GM13977 (cell line): ENCODE measurements at regions not wholly inside any gene's neighbourhood (a gene's known extent, or its start where the extent isn't known, plus 50 kb on each side); places are given as distances from the start of the nearest gene placed in this dataset.

ENCODE experiments used
- DNase-seq: peaks from one replicate; pipeline ENCODE4 v3.0.0; 2012; ENCODE audit warnings: low spot score
- CTCF ChIP-seq: IDR thresholded peaks from 2 replicates; pipeline ENCODE4 v1.5.1; 2012; ENCODE audit warnings: mild to moderate bottlenecking, control low read depth; ENCODE audit not compliant: insufficient read depth; ENCODE audit errors: extremely low read depth, missing control alignments
- in situ Hi-C: fragments of 300-500 bp; cut with MboI; formaldehyde crosslinking; loops from one replicate; pipeline ENCODE4 v1.12.0; 2022; ENCODE audit warnings: low sequenced_read_pairs, low pct_unique_long_range_greater_than_20kb, mixed read lengths, inconsistent platforms; ENCODE audit not compliant: unreplicated experiment

GRCh38 chr5:108516785-108517184 is 134.9 kb upstream of the FBXL17 start:
- DNase-seq = no peak
- TF ChIP-seq CTCF = no peak
- in situ Hi-C loops = loop anchor here (25.0 kb wide), 2 partner anchors 396 to 971 kb away; no protein-coding TSS in a partner anchor

GRCh38 chr5:108515517-108516105 is 133.7 kb upstream of the FBXL17 start:
- no peak for TF ChIP-seq CTCF
- DNase-seq = no peak
- in situ Hi-C loops = loop anchor here (25.0 kb wide), 2 partner anchors 397 to 972 kb away; no protein-coding TSS in a partner anchor

DNA sequence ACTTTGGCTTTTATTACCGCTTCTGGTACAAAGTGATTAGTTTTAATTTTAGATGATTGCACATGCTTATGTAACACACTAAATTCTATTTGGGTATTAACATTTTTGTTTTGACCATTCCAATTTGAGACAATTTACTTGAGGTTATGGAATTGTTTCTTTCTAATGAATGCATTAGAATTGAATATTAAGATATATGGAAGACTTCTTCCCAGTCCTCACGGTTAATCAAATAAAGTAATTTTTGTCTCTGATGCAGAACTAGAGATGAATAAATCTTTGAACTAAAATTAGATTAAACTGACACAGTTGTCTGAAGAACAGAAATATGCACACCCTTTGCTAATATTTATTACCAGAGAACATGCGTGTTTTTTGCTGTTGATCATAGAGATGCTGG is 127.1 kb upstream of the FBXL17 start:
- in situ Hi-C loops = loop anchor here (25.0 kb wide), 2 partner anchors 403 to 978 kb away; no protein-coding TSS in a partner anchor
- DNase-seq = no peak
- no peak for TF ChIP-seq CTCF

- no peak for DNase-seq
- no peak for TF ChIP-seq CTCF
- in situ Hi-C loops = loop anchor here (25.0 kb wide), 2 partner anchors 405 to 980 kb away; no protein-coding TSS in a partner anchor
Observed at GRCh38 chr5:108507631-108508030, 125.7 kb upstream of the FBXL17 start.

- DNase-seq = no peak
- TF ChIP-seq CTCF = no peak
- in situ Hi-C loops = loop anchor here (25.0 kb wide), 2 partner anchors 407 to 982 kb away; no protein-coding TSS in a partner anchor
Observed at GRCh38 chr5:108505608-108506007, 123.7 kb upstream of the FBXL17 start.

DNA sequence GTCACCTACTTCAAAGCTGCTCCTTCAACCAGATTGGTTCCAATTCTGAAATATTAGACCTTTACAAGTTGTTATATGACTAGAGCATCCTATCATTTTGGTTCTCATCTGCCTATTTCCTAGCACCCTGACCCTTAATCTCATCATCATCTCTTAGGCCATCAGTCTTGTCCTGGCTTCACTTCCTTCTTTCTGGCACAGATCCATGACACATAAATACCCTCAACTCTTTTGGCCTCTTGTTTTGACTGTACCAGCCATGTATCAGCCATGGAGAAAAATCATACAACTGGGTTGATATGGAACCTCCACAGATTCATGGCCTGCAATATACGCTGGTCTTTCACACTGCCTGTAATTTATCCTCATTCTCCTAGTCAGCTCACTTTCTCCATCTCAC is 123.1 kb upstream of the FBXL17 start:
- no peak for TF ChIP-seq CTCF
- no peak for DNase-seq
- in situ Hi-C loops = loop anchor here (25.0 kb wide), 2 partner anchors 407 to 982 kb away; no protein-coding TSS in a partner anchor
